ENCODE measurements at regions not wholly inside any gene's neighbourhood (a gene's known extent, or its start where the extent isn't known, plus 50 kb on each side); places are given as distances from the start of the nearest gene placed in this dataset.
"Not testable (repeated sequence)": the region's sequence is repeated elsewhere in the genome, so short reads cannot be mapped to it uniquely, and the experiment has no call there.

GRCh38 chr13:50762969-50763567 is 80.4 kb downstream of the DLEU7 start:
- no peak overlapping the region for H3K4me3 ChIP-seq (ENCODE audit: low read depth, low read length)
- TF ChIP-seq, protein P1, sequence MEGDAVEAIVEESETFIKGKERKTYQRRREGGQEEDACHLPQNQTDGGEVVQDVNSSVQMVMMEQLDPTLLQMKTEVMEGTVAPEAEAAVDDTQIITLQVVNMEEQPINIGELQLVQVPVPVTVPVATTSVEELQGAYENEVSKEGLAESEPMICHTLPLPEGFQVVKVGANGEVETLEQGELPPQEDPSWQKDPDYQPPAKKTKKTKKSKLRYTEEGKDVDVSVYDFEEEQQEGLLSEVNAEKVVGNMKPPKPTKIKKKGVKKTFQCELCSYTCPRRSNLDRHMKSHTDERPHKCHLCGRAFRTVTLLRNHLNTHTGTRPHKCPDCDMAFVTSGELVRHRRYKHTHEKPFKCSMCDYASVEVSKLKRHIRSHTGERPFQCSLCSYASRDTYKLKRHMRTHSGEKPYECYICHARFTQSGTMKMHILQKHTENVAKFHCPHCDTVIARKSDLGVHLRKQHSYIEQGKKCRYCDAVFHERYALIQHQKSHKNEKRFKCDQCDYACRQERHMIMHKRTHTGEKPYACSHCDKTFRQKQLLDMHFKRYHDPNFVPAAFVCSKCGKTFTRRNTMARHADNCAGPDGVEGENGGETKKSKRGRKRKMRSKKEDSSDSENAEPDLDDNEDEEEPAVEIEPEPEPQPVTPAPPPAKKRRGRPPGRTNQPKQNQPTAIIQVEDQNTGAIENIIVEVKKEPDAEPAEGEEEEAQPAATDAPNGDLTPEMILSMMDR (IDR thresholded peaks at IDR 0.05; ENCODE audit: low read depth, low read length, missing control alignments): no peak
- DNase-seq (ENCODE audit: low read depth): no peak

DNA sequence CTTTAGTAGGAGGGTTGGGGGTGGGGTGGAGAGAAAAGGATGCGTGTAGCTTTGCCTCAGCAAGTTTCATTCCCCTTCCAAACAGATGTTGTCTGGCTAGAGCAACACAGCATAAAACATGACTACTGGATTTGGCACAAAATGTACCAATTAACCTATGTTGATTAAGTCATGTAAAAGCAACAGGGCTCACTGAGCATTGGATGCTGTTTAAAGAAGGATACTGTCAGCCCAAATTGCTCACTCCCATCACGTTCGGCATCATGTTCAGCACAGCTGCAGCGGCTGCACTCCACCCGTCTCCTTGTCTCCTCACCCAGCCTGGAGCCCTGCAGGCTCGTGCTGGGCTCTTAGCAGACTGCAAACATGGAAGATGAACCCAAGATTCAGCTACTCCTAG is 77.5 kb downstream of the DLEU7 start:
- TF ChIP-seq, protein P1 (IDR thresholded peaks at IDR 0.05; ENCODE audit: low read depth, low read length, missing control alignments): no peak
- H3K4me3 ChIP-seq (ENCODE audit: low read depth, low read length): no peak overlapping the region
- no peak for DNase-seq (ENCODE audit: low read depth)

DNA sequence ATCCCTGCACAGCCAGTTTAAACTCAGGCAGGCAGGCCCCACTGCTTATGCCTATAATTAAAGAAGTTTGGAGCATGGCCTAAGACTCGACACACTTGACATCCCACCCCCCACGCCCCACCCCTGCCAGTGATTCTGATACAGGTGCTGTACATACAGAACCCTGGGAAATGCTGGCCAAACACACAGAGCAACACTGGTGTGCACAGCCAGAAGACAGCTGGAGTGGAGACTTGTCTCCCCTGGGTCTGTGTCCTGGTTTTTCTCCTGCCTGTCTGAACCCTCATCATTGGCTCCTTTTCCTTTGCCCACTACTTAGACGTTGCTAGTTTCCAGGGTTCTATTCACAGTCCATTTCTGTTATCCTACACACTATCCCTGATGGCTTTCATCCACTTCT is 76.8 kb downstream of the DLEU7 start:
- TF ChIP-seq, protein P1 (IDR thresholded peaks at IDR 0.05; ENCODE audit: low read depth, low read length, missing control alignments): no peak
- H3K4me3 ChIP-seq (ENCODE audit: low read depth, low read length): no peak overlapping the region
- no peak for DNase-seq (ENCODE audit: low read depth)

- not testable (repeated sequence) for DNase-seq (ENCODE audit: low read depth)
Observed at GRCh38 chr13:50772881-50773280, 70.6 kb downstream of the DLEU7 start.

More at GRCh38 chr13:50772881-50773280, 70.6 kb downstream of the DLEU7 start:
- H3K4me3 ChIP-seq (ENCODE audit: low read depth, low read length): not testable (repeated sequence)

All from GM12864 (cell line).